Astrocyte (in vitro differentiated cells and primary cell): ENCODE measurements at regions not wholly inside any gene's neighbourhood (a gene's known extent, or its start where the extent isn't known, plus 50 kb on each side); places are given as distances from the start of the nearest gene placed in this dataset.

Source experiments
- EZH2 ChIP-seq: IDR thresholded peaks from 2 replicates; pipeline ENCODE4 v1.6.1; 2012; ENCODE audit warnings: mild to moderate bottlenecking, low read length, inconsistent platforms; ENCODE audit not compliant: insufficient read depth
- TF ChIP-seq, protein P1 (sequence below): IDR thresholded peaks from 2 replicates; pipeline ENCODE4 v1.5.1; 2011; ENCODE audit warnings: low read depth, mild to moderate bottlenecking, inconsistent platforms, low read length, moderate library complexity; ENCODE audit not compliant: insufficient read depth

DNA sequence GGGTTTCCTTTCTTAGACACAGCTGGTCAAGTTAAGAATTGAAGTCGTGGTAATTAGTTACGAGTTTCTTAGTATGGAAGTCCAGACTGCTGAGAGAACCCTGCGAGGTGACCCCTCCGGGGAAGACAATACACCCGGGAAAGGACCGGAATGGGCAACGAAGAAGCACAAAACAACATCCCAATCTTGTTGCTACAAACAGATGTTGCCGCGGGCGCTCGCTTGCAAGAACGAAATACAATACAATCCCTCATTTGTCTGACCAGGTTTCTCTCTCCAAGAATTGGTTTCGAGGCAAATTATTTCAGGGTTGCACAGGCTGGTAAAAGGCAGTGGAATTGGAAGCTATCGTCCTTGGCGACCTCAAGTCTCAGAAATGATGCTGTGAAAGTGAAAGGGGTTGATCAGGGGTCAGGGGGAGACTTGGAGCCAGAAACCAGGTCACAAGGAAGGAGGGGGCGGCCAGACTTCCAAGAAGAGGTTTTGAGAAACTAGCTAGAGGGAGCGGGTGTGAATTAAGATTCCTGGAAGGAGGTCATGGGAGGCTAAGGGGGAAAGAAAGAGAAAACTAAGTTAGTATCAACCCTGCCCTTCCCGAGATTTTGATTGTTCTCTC, 401.9 kb downstream of the HRH4 start:
- TF ChIP-seq, protein P1, sequence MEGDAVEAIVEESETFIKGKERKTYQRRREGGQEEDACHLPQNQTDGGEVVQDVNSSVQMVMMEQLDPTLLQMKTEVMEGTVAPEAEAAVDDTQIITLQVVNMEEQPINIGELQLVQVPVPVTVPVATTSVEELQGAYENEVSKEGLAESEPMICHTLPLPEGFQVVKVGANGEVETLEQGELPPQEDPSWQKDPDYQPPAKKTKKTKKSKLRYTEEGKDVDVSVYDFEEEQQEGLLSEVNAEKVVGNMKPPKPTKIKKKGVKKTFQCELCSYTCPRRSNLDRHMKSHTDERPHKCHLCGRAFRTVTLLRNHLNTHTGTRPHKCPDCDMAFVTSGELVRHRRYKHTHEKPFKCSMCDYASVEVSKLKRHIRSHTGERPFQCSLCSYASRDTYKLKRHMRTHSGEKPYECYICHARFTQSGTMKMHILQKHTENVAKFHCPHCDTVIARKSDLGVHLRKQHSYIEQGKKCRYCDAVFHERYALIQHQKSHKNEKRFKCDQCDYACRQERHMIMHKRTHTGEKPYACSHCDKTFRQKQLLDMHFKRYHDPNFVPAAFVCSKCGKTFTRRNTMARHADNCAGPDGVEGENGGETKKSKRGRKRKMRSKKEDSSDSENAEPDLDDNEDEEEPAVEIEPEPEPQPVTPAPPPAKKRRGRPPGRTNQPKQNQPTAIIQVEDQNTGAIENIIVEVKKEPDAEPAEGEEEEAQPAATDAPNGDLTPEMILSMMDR = no peak
- TF ChIP-seq EZH2 = no peak
